ENCODE measurements at regions not wholly inside any gene's neighbourhood (a gene's known extent, or its start where the extent isn't known, plus 50 kb on each side); places are given as distances from the start of the nearest gene placed in this dataset.

DNA sequence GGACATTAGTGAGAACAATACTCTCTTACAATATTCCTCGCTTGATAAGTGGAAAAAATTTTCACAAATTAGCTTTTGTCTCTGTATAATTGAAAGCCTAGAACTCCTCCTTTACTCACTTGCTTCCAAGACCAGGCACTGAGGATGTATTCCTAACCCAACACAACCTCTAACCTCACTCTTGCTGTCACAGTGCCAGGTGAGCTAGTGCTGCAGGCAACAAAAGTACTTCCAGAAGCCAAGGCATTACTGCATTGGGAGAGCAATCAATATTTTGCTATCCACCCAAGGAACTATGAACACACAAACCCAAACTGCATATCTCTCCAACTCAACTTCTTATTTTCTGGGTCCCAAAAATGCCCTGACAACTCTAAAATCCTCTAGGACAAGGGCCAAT is 1081.0 kb downstream of the VRK1 start:
- peaks cover 84% of the 10 kb centered on the region for H3K27me3 ChIP-seq (ENCODE audit: insufficient read depth, low read depth, severe bottlenecking)
- no peak for DNase-seq
- H3K9me3 ChIP-seq (ENCODE audit: severe bottlenecking): no peaks in the 10 kb centered on the region
- H3K36me3 ChIP-seq: no peaks in the 10 kb centered on the region
- no peak overlapping the region for H3K4me3 ChIP-seq (ENCODE audit: low read depth, low read length)
- no peak overlapping the region for H3K27ac ChIP-seq
- TF ChIP-seq CTCF (IDR thresholded peaks at IDR 0.05; ENCODE audit: low read depth, low read length): no peak

DNA sequence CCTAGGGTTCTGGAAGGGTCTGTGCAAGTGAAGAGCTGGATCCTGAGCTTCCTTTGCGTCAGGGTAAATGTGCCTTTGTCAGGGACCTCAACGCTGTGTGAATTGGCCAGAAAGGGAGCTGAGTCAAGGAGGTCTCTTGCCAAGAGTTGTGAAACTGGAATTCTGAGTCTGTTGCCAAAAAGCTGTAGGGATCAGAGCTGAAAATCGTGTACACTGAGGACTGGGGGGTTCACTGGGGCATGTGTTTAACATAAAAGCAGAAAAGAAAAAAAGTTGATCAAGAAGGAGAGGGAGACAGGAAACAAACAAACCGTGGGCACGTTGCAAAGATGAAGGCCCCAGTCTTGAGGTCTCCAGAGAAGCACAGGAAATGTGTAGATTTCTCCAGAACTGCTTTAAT is 1081.5 kb downstream of the VRK1 start:
- H3K9me3 ChIP-seq (ENCODE audit: severe bottlenecking): no peaks in the 10 kb centered on the region
- H3K27me3 ChIP-seq (ENCODE audit: insufficient read depth, low read depth, severe bottlenecking): peaks cover 87% of the 10 kb centered on the region
- no peak overlapping the region for H3K4me3 ChIP-seq (ENCODE audit: low read depth, low read length)
- no peaks in the 10 kb centered on the region for H3K36me3 ChIP-seq
- DNase-seq: no peak
- no peak overlapping the region for H3K27ac ChIP-seq
- TF ChIP-seq CTCF (IDR thresholded peaks at IDR 0.05; ENCODE audit: low read depth, low read length): no peak

GRCh38 chr14:97887690-97888089 is 1090.5 kb downstream of the VRK1 start:
- no peak for DNase-seq
- H3K4me3 ChIP-seq (ENCODE audit: low read depth, low read length): no peak overlapping the region
- no peaks in the 10 kb centered on the region for H3K9me3 ChIP-seq (ENCODE audit: severe bottlenecking)
- no peak for TF ChIP-seq CTCF (IDR thresholded peaks at IDR 0.05; ENCODE audit: low read depth, low read length)
- H3K27me3 ChIP-seq (ENCODE audit: insufficient read depth, low read depth, severe bottlenecking): peaks cover 83% of the 10 kb centered on the region
- no peaks in the 10 kb centered on the region for H3K36me3 ChIP-seq
- no peak overlapping the region for H3K27ac ChIP-seq

- TF ChIP-seq CTCF (IDR thresholded peaks at IDR 0.05; ENCODE audit: low read depth, low read length): no peak
- no peaks in the 10 kb centered on the region for H3K36me3 ChIP-seq
- no peaks in the 10 kb centered on the region for H3K9me3 ChIP-seq (ENCODE audit: severe bottlenecking)
- no peak overlapping the region for H3K27ac ChIP-seq
- peaks cover 84% of the 10 kb centered on the region for H3K27me3 ChIP-seq (ENCODE audit: insufficient read depth, low read depth, severe bottlenecking)
- DNase-seq: no peak
- no peak overlapping the region for H3K4me3 ChIP-seq (ENCODE audit: low read depth, low read length)
Measured at GRCh38 chr14:97888331-97888730, 1091.1 kb downstream of the VRK1 start.

GRCh38 chr14:97891515-97891914 is 1094.3 kb downstream of the VRK1 start:
- no peak for TF ChIP-seq CTCF (IDR thresholded peaks at IDR 0.05; ENCODE audit: low read depth, low read length)
- DNase-seq: no peak
- H3K9me3 ChIP-seq (ENCODE audit: severe bottlenecking): no peaks in the 10 kb centered on the region
- peaks cover 71% of the 10 kb centered on the region for H3K27me3 ChIP-seq (ENCODE audit: insufficient read depth, low read depth, severe bottlenecking)
- no peaks in the 10 kb centered on the region for H3K36me3 ChIP-seq
- no peak overlapping the region for H3K27ac ChIP-seq
- H3K4me3 ChIP-seq (ENCODE audit: low read depth, low read length): no peak overlapping the region

DNA sequence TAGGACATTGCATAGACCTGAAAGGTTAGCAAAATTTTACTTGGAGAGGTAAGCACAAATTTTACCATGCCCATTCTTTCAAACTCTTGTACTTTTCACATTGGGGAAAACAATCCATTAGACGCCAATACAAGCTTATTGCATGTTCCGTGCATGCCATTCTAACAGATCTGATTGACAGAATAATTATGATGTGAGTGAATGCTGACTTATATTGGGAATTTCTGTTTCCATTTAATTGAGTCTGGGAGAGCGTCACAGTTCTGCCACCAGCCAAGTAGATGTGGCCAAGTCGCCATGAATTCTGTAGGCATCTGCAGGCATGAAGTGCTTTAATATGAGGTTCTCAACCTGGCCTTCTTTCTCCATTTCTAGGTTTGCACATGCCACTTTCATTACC is 1097.4 kb downstream of the VRK1 start:
- DNase-seq: no peak
- Histone ChIP-seq H3K27me3 (ENCODE audit: insufficient read depth, low read depth, severe bottlenecking) (peaks cover 49% of the 10 kb centered on the region), H3K36me3 (no peaks in the 10 kb centered on the region), H3K4me3 (ENCODE audit: low read depth, low read length) (no peak overlapping the region), H3K27ac (no peak overlapping the region), H3K9me3 (ENCODE audit: severe bottlenecking) (no peaks in the 10 kb centered on the region)
- no peak for TF ChIP-seq CTCF (IDR thresholded peaks at IDR 0.05; ENCODE audit: low read depth, low read length)
